ENCODE measurements at regions not wholly inside any gene's neighbourhood (a gene's known extent, or its start where the extent isn't known, plus 50 kb on each side); places are given as distances from the start of the nearest gene placed in this dataset.

GRCh38 chr2:234828382-234829073 lies 123.3 kb upstream of the SH3BP4 start:
- intact Hi-C loops (cut with DNase I, micrococcal nuclease), result no loop called here
- CTCF ChIA-PET, result no interaction called here
- no peak for ATAC-seq

GRCh38 chr2:234827096-234827860 lies 124.5 kb upstream of the SH3BP4 start:
- Mint-ChIP-seq H3K4me1 (no peaks in the 10 kb centered on the region), H3K27me3 (no peaks in the 10 kb centered on the region), H3K27ac (no peak overlapping the region), H3K4me3 (no peak overlapping the region), H3K9me3 (ENCODE audit: low read depth) (no peaks in the 10 kb centered on the region), H3K36me3 (ENCODE audit: low read depth) (no peaks in the 10 kb centered on the region)
- DNase-seq, result no peak
- ChIA-PET CTCF (no interaction called here), POLR2A (no interaction called here)
- intact Hi-C loops (cut with DNase I, micrococcal nuclease), result no loop called here
- no peak for ATAC-seq

More at GRCh38 chr2:234828382-234829073, 123.3 kb upstream of the SH3BP4 start:
- no peak overlapping the region for H3K4me3 Mint-ChIP-seq
- H3K36me3 Mint-ChIP-seq (ENCODE audit: low read depth), result no peaks in the 10 kb centered on the region
- no peak for DNase-seq
- H3K9me3 Mint-ChIP-seq (ENCODE audit: low read depth), result no peaks in the 10 kb centered on the region
- H3K27ac Mint-ChIP-seq, result no peak overlapping the region
- POLR2A ChIA-PET, result no interaction called here
- no peaks in the 10 kb centered on the region for H3K4me1 Mint-ChIP-seq
- H3K27me3 Mint-ChIP-seq, result no peaks in the 10 kb centered on the region

- H3K36me3 Mint-ChIP-seq (ENCODE audit: low read depth), result no peaks in the 10 kb centered on the region
- ATAC-seq (no peak), DNase-seq (no peak)
- no peaks in the 10 kb centered on the region for H3K27me3 Mint-ChIP-seq
- no peak overlapping the region for H3K27ac Mint-ChIP-seq
- intact Hi-C loops (cut with DNase I, micrococcal nuclease), result no loop called here
- POLR2A ChIA-PET, result no interaction called here
- CTCF ChIA-PET, result no interaction called here
- no peaks in the 10 kb centered on the region for H3K9me3 Mint-ChIP-seq (ENCODE audit: low read depth)
- no peak overlapping the region for H3K4me3 Mint-ChIP-seq
- no peaks in the 10 kb centered on the region for H3K4me1 Mint-ChIP-seq
Measured at GRCh38 chr2:234826681-234827080, 125.1 kb upstream of the SH3BP4 start.

- DNase-seq (no peak), ATAC-seq (no peak)
- H3K36me3 Mint-ChIP-seq (ENCODE audit: low read depth), result no peaks in the 10 kb centered on the region
- H3K4me1 Mint-ChIP-seq, result no peaks in the 10 kb centered on the region
- H3K9me3 Mint-ChIP-seq (ENCODE audit: low read depth), result no peaks in the 10 kb centered on the region
- H3K4me3 Mint-ChIP-seq, result no peak overlapping the region
- ChIA-PET CTCF (interaction anchor here (1.3 kb wide), 1 partner anchor 55 kb away, joined by 3 read pairs; no protein-coding TSS in a partner anchor), POLR2A (no interaction called here)
- intact Hi-C loops (cut with DNase I, micrococcal nuclease), result no loop called here
- H3K27ac Mint-ChIP-seq, result no peak overlapping the region
- peaks cover 2% of the 10 kb centered on the region for H3K27me3 Mint-ChIP-seq
Measured at GRCh38 chr2:234825616-234826015, 126.2 kb upstream of the SH3BP4 start.

GRCh38 chr2:234823877-234824376 lies 127.9 kb upstream of the SH3BP4 start:
- ChIA-PET CTCF (no interaction called here), POLR2A (no interaction called here)
- Mint-ChIP-seq H3K9me3 (ENCODE audit: low read depth) (no peaks in the 10 kb centered on the region), H3K4me1 (no peaks in the 10 kb centered on the region), H3K4me3 (no peak overlapping the region), H3K27me3 (peaks cover 2% of the 10 kb centered on the region), H3K36me3 (ENCODE audit: low read depth) (no peaks in the 10 kb centered on the region), H3K27ac (no peak overlapping the region)
- intact Hi-C loops (cut with DNase I, micrococcal nuclease), result no loop called here
- no peak for ATAC-seq
- no peak for DNase-seq

GRCh38 chr2:234823196-234823876 lies 128.5 kb upstream of the SH3BP4 start:
- Mint-ChIP-seq H3K27me3 (peaks cover 4% of the 10 kb centered on the region), H3K9me3 (ENCODE audit: low read depth) (no peaks in the 10 kb centered on the region), H3K4me1 (no peaks in the 10 kb centered on the region), H3K36me3 (ENCODE audit: low read depth) (no peaks in the 10 kb centered on the region), H3K4me3 (no peak overlapping the region), H3K27ac (no peak overlapping the region)
- ATAC-seq (no peak), DNase-seq (no peak)
- ChIA-PET CTCF (no interaction called here), POLR2A (no interaction called here)
- intact Hi-C loops (cut with DNase I, micrococcal nuclease), result no loop called here

GRCh38 chr2:234821946-234822475 lies 129.8 kb upstream of the SH3BP4 start:
- H3K9me3 Mint-ChIP-seq (ENCODE audit: low read depth), result no peaks in the 10 kb centered on the region
- H3K4me3 Mint-ChIP-seq, result no peak overlapping the region

GRCh38 chr2:234818937-234819336 lies 132.9 kb upstream of the SH3BP4 start:
- Mint-ChIP-seq H3K27ac (no peak overlapping the region), H3K36me3 (ENCODE audit: low read depth) (no peaks in the 10 kb centered on the region), H3K9me3 (ENCODE audit: low read depth) (no peaks in the 10 kb centered on the region), H3K4me3 (no peak overlapping the region), H3K27me3 (peaks cover 19% of the 10 kb centered on the region), H3K4me1 (no peaks in the 10 kb centered on the region)
- CTCF ChIA-PET, result interaction anchor here (0.6 kb wide), 1 partner anchor 63 kb away, joined by 3 read pairs; no protein-coding TSS in a partner anchor
- POLR2A ChIA-PET, result no interaction called here
- intact Hi-C loops (cut with DNase I, micrococcal nuclease), result no loop called here
- ATAC-seq, result no peak
- no peak for DNase-seq

More at GRCh38 chr2:234821946-234822475, 129.8 kb upstream of the SH3BP4 start:
- POLR2A ChIA-PET, result no interaction called here
- Mint-ChIP-seq H3K27ac (no peak overlapping the region), H3K36me3 (ENCODE audit: low read depth) (no peaks in the 10 kb centered on the region), H3K27me3 (peaks cover 10% of the 10 kb centered on the region), H3K4me1 (no peaks in the 10 kb centered on the region)
- intact Hi-C loops (cut with DNase I, micrococcal nuclease), result no loop called here
- CTCF ChIA-PET, result interaction anchor here (1.0 kb wide), 1 partner anchor 10 kb away, joined by 3 read pairs; no protein-coding TSS in a partner anchor
- ATAC-seq (no peak), DNase-seq (no peak)

GRCh38 chr2:234816491-234816890 lies 135.3 kb upstream of the SH3BP4 start:
- ATAC-seq, result no peak
- Mint-ChIP-seq H3K4me1 (no peaks in the 10 kb centered on the region), H3K36me3 (ENCODE audit: low read depth) (no peaks in the 10 kb centered on the region), H3K4me3 (no peak overlapping the region), H3K27me3 (peaks cover 25% of the 10 kb centered on the region), H3K27ac (no peak overlapping the region), H3K9me3 (ENCODE audit: low read depth) (no peaks in the 10 kb centered on the region)
- DNase-seq, result no peak
- POLR2A ChIA-PET, result no interaction called here
- CTCF ChIA-PET, result interaction anchor here (0.6 kb wide), 1 partner anchor 24 kb away, joined by 3 read pairs; no protein-coding TSS in a partner anchor
- intact Hi-C loops (cut with DNase I, micrococcal nuclease), result no loop called here

GRCh38 chr2:234816056-234816455 lies 135.8 kb upstream of the SH3BP4 start:
- POLR2A ChIA-PET, result no interaction called here
- H3K9me3 Mint-ChIP-seq (ENCODE audit: low read depth), result no peaks in the 10 kb centered on the region
- H3K4me1 Mint-ChIP-seq, result no peaks in the 10 kb centered on the region
- no peak overlapping the region for H3K27ac Mint-ChIP-seq
- DNase-seq, result no peak
- no peak overlapping the region for H3K4me3 Mint-ChIP-seq
- CTCF ChIA-PET, result interaction anchor here (0.6 kb wide), 1 partner anchor 25 kb away, joined by 3 read pairs; no protein-coding TSS in a partner anchor
- peaks cover 23% of the 10 kb centered on the region for H3K27me3 Mint-ChIP-seq
- intact Hi-C loops (cut with DNase I, micrococcal nuclease), result no loop called here
- ATAC-seq, result no peak
- no peaks in the 10 kb centered on the region for H3K36me3 Mint-ChIP-seq (ENCODE audit: low read depth)

GRCh38 chr2:234814374-234814773 lies 137.4 kb upstream of the SH3BP4 start:
- POLR2A ChIA-PET, result no interaction called here

More at GRCh38 chr2:234814374-234814773, 137.4 kb upstream of the SH3BP4 start:
- CTCF ChIA-PET, result no interaction called here
- intact Hi-C loops (cut with DNase I, micrococcal nuclease), result no loop called here
- Mint-ChIP-seq H3K36me3 (ENCODE audit: low read depth) (no peaks in the 10 kb centered on the region), H3K9me3 (ENCODE audit: low read depth) (no peaks in the 10 kb centered on the region), H3K4me3 (no peak overlapping the region), H3K27me3 (peaks cover 32% of the 10 kb centered on the region), H3K4me1 (no peaks in the 10 kb centered on the region), H3K27ac (no peak overlapping the region)
- DNase-seq (no peak), ATAC-seq (no peak)
